ENCODE measurements at regions not wholly inside any gene's neighbourhood (a gene's known extent, or its start where the extent isn't known, plus 50 kb on each side); places are given as distances from the start of the nearest gene placed in this dataset.

DNA sequence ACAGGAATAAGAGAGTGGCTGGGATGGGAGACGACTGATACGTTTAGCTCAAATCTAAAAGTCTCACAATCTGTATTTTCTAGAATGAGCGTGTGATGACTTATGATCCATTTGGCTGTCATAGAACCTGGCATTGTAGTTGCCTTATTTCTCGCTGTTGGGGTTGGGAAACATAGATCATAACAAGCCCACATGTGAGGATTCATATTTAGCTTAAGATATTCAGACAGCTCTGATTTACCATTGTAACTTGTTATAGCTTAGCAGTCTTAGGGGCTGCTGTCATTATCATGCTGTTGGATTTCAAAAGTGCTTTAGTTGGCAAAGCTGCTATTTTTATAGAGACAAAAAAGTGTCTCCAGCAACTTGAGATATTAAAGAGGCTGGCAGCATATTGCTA, 871.3 kb downstream of the ZPLD1 start:
- TF ChIP-seq, protein P1, sequence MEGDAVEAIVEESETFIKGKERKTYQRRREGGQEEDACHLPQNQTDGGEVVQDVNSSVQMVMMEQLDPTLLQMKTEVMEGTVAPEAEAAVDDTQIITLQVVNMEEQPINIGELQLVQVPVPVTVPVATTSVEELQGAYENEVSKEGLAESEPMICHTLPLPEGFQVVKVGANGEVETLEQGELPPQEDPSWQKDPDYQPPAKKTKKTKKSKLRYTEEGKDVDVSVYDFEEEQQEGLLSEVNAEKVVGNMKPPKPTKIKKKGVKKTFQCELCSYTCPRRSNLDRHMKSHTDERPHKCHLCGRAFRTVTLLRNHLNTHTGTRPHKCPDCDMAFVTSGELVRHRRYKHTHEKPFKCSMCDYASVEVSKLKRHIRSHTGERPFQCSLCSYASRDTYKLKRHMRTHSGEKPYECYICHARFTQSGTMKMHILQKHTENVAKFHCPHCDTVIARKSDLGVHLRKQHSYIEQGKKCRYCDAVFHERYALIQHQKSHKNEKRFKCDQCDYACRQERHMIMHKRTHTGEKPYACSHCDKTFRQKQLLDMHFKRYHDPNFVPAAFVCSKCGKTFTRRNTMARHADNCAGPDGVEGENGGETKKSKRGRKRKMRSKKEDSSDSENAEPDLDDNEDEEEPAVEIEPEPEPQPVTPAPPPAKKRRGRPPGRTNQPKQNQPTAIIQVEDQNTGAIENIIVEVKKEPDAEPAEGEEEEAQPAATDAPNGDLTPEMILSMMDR (IDR thresholded peaks at IDR 0.05; ENCODE audit: low read depth, low read length, missing control alignments), result no peak
- DNase-seq (ENCODE audit: low read depth), result no peak
- no peak overlapping the region for H3K4me3 ChIP-seq (ENCODE audit: low read depth, low read length)

DNA sequence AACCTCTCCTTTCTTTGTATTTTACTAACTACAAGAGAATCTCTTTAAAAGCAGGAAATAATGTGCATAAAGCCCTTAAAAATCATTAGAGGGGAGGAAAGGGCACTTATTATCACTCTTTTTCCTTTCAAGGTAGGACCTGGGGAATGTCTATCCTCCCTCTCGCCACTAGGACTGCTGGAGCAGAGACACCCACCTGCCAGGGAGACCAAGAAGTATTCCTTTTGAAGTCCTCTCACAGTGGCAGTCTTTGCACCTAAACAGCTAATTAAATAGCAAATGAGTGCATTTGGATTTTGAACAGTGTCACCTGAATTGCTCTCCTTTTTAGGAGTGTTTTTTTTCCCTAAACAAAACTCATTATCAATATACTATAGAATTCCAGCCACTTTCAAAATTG, 874.1 kb downstream of the ZPLD1 start:
- TF ChIP-seq, protein P1 (IDR thresholded peaks at IDR 0.05; ENCODE audit: low read depth, low read length, missing control alignments), result peak; percentile 30
- DNase-seq (ENCODE audit: low read depth), result no peak
- no peak overlapping the region for H3K4me3 ChIP-seq (ENCODE audit: low read depth, low read length)

DNA sequence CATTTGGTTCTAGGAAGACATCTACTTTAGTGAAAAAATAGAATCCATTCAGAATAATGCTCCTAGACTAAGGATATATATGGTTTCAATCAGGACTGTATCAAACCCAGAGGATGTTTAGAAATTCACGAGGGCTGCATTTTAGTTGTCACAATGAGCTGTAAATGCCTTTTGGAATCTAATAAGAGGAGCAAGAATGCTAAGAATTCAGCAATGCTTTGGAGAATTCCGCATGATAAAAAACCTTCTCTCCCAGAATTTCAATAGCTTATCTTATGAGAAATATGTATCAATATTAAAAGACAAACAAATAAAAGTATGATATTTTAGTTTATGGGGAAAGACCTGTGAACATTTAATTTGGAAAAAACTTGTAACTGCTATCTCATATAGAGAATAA, 885.1 kb downstream of the ZPLD1 start:
- TF ChIP-seq, protein P1 (IDR thresholded peaks at IDR 0.05; ENCODE audit: low read depth, low read length, missing control alignments), result no peak
- DNase-seq (ENCODE audit: low read depth), result no peak
- no peak overlapping the region for H3K4me3 ChIP-seq (ENCODE audit: low read depth, low read length)

DNA sequence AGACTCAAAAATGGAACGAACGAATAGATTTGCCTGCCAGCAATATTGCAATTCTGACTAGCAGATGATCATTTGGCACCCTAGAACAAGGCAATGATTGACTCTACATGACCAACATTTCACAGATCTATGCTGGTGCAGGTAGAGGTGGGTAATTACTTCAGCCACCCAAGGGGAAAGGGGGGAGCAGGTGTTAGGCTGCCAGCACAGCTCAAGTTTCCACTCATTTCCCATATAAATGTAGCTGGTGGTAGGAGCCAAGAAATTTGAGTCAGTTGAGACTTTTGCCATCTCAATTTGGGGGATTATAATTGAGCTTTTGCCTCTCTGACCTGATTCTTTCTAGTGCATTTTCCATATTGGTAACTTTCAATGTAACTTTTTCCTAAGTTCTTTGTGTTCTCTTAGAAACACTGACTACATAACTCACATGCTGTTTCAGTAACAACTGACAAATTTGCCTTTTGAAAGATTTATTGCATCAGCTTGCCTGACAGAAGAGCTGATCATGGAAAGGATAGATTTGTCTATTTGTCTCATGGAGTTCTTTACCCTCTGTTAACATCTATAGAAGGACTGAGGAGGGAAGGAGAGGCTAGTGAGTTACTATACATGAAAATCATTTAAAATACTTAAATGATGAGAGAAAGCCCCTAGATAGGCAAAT, 902.5 kb downstream of the ZPLD1 start:
- H3K4me3 ChIP-seq (ENCODE audit: low read depth, low read length), result no peak overlapping the region
- TF ChIP-seq, protein P1 (IDR thresholded peaks at IDR 0.05; ENCODE audit: low read depth, low read length, missing control alignments), result no peak
- no peak for DNase-seq (ENCODE audit: low read depth)

DNA sequence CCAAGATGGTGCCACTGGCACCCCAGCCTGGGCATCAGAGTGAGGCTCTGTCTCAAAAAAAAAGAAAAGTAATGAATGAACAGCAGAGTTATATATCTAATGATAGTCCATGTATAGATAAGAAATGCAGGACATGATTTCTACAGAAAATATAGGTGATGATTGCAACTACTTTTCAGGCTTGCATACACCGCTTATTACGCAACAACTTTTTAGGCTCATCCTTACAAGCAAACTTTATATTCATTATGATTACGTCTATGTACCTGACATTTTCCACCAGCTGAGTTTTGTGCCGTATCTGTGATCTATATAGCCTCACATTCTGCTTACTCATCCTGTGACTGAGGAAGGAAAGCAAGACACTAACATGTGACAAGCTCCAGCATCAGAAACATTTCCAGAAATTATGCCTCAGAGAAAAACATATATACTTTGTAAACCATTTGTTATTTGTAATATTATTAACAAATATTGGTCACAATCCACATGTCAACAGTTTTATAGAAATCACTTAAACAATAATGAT, 906.3 kb downstream of the ZPLD1 start:
- H3K4me3 ChIP-seq (ENCODE audit: low read depth, low read length), result no peak overlapping the region
- TF ChIP-seq, protein P1 (IDR thresholded peaks at IDR 0.05; ENCODE audit: low read depth, low read length, missing control alignments), result no peak
- DNase-seq (ENCODE audit: low read depth), result no peak

DNA sequence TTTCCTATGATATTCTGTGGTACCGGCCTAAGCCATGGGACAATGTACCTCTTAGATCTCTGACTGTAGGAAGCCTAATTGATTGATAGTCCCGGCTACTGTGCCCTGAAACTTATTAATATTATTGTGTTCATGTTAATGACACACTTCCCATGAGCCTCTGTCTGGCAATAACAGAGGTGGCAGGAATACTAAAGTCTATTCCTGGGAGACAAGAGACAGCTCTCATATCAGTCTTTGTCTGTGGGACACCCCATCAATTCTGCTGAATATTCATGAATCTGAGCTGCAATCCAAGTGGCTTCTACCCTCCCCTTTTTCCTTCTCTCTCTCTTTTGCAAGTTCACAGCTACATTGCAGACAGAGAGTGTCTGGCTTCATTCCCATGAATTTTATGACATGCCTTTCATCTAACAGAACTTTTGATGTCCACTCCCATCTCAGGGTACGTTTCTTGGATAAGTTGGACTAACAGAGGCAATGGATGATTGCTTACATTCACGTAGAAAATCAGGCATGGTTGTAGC, 907.5 kb downstream of the ZPLD1 start:
- TF ChIP-seq, protein P1 (IDR thresholded peaks at IDR 0.05; ENCODE audit: low read depth, low read length, missing control alignments), result no peak
- no peak for DNase-seq (ENCODE audit: low read depth)

DNA sequence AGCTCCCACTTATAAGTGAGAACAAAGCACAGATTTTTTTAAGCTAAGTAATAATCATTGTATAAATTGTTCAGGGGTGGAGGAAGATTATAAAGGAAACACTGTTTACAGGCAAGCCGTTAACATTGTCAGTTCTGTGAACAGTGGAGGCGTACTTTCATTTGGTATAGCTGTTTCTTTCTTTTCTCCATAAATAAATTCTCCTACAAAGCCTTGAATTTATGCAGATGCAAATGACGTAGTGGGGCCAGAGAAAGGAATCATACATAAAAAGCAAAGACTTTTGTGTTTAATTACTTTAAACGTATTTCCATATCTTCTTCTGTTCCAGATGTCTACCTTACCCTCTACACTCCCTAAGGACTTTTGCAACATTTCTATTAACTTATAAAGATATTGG, 914.9 kb downstream of the ZPLD1 start:
- no peak overlapping the region for H3K4me3 ChIP-seq (ENCODE audit: low read depth, low read length)
- TF ChIP-seq, protein P1 (IDR thresholded peaks at IDR 0.05; ENCODE audit: low read depth, low read length, missing control alignments), result no peak
- no peak for DNase-seq (ENCODE audit: low read depth)

More for the DNA sequence above, 907.5 kb downstream of the ZPLD1 start:
- H3K4me3 ChIP-seq (ENCODE audit: low read depth, low read length), result no peak overlapping the region

All from GM12864 (cell line).